HG03460 (cell line): ENCODE measurements at regions not wholly inside any gene's neighbourhood (a gene's known extent, or its start where the extent isn't known, plus 50 kb on each side); places are given as distances from the start of the nearest gene placed in this dataset.

Source experiments
- ATAC-seq: cut with Tn5 transposase; IDR thresholded peaks from one replicate; pipeline ENCODE4 v1.9.1; 2021; ENCODE audit not compliant: unreplicated experiment

DNA sequence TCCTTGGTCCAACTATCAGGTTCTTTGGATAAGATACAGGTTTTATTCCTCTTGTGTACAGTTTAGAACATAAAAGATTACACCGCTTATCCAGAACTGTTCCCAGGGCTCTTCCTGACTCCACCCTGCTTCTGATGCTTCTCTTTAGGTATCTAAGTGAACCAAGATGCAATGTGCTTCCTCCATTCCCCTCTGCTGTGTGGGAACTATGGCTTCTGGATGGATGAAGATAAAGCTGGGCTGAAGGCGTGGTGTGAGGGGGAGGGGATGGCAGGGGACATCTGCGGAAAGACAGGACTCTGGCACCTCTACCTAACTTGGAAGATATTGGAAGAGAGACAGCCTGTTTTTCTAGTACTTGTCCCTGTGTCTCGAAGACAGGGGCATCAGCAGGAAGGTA is 209.9 kb upstream of the TBX20 start:
- ATAC-seq, result no peak

DNA sequence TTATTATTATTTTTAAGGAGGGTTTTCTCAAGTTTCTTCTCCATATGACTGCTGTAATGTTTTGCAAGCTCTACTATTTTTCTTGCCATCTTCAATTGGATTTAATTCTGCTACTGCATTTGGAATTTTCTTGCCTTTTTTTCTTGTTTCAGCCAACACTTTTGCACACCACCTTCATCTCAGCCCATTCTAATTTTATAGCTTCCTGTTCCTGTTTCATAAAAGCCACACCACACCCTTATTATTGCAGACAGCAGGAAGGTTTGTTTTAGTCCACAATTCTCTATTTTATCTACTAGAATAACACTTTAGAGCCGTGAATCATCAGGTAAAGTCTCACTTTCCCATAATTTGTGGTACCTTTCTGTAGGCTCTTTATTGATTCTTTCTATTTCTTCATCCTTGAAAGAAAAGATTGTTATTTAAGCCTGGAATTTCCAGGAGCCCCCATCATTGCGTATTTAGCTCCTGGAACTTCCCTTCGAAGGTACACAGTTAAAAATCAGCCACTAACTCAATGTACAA is 209.3 kb upstream of the TBX20 start:
- ATAC-seq, result no peak

DNA sequence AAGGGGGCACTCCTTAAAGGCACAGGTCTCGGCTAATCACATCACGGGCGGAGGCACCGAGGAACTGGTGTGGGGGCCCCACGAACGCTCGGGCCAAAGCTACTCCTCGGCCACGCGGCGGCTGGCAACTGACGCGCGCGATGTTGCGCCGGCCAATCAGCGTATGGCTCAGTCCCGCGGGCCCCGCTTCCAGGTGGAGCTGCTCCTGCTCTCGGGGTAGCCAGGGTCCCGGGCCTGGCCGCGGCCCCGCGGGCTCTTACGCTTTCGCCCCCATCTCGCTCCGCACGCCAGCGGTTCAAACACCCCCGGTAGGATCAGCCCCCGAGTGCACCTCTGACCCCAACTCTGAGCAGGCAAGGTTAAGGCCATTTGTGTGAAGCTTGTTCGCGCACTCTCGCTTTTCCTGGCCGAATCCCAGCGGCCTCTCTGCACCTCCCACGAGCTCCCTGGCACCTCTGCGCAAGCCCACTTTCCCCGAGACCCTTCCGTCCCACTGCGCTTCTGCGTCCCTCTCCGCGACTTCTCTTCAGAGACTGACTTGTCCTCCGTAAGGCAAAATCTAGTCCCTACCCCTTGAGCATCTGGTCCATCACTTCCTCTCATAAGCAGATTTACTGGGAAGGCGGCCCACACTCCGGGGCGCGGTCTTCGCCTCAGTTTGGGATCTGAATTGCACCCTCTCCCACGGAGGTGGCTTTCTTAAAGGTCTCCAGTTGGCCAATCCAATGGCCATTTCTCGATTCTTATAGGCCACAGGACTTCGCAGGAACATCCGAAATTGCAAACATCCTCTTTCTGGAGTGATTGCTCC is 200.9 kb upstream of the TBX20 start:
- ATAC-seq, result no peak

DNA sequence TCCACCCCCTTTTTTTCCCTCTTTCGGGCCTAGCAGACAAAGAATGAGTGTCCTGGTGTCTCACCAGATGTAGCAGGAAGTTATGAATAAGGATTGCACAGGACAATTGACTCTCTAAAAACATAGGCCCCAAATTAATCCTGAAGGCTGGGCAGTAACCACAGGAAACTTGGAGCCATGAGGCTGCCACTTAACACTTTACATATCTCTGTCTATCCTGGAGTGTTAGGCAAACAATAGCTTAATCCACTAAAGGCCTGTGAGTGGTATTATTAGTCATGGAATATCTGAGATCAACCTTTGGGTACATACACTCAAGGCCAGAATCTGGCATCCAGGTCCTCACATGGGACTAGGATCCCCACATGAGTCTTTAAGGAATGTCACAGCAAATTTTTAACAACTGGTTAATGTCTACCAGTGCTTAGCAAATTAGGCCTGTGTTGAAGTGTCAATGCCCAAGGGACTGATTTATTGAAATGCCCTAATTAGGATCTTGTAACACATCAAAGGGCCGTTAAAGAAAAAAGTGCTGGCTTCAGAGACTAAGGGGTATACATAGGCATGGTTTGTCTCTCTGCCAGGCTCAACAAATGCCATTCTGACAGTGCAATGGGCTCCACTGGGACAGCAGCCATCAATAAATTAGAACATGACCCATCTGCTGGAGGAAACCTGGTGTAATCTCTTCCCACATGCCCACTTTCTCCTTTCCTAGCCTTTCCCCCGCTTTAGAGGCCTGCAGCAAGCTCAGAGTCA is 196.7 kb upstream of the TBX20 start:
- ATAC-seq, result no peak

DNA sequence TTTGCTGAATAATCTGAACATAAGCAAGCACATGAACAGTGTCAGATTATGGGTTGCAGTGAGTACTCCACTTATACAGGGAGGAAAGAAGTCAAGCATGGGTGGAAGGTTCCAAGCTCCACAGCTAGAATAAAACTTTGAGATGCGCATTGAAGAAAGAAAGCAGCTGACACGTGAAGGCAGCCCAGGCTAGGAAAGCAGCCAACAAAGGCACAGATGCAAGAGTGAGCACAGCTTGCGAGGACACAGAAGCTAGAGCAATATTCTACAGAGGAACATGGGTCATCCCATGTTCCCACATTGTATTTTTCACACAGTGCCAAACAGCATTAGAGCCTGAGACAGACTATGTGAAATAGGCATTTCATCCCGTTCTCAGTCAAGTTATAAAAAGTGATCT is 194.6 kb upstream of the TBX20 start:
- no peak for ATAC-seq

DNA sequence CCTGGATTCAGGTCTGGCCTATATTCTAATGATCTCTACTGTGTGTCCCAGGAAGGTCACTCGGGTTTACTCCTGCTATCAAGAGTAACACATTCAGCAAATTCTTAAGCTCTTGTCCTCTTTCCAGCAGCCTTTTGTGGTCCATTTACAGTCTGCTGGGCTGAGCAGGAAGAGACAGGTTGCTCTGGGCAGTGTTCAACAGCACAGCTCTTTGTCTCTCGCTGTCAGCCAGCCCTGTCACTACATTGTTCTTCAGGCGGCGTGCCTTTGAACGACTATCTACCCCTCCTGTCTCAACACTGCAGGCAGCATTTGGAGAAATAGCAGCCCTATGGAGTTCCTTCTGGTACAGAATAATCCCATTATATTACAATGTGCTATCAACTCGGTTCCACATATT is 192.2 kb upstream of the TBX20 start:
- no peak for ATAC-seq

DNA sequence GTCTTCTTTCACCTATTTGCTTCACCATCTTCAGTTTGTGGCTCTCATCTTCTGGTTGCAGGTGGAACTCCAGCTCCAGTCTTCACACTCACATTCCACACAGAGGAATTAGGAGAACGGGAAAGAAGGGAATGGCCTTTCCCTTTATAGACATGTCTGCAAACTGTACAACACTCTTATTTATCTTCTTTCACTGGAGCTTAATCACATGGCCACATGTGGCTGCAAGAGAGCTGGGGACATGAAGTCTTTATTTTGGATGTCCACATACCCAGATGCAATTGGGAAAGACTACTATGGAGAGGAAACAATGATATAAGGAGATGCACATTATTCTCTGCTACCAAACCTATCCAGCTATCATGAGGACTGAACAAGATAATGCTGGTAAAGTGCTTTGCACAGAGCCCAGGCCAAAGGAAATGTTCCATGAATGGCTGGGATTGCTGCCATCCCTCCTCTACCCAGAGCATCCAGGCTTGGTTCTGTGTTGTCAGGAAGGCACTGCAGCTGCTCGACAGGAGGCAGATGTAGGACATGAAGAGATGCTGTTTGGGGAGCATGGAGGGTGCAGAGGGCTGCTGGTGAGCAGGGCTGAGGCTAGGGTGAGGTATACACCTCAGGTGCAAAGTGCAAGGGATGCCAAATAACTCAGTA is 183.8 kb upstream of the TBX20 start:
- ATAC-seq, result no peak

DNA sequence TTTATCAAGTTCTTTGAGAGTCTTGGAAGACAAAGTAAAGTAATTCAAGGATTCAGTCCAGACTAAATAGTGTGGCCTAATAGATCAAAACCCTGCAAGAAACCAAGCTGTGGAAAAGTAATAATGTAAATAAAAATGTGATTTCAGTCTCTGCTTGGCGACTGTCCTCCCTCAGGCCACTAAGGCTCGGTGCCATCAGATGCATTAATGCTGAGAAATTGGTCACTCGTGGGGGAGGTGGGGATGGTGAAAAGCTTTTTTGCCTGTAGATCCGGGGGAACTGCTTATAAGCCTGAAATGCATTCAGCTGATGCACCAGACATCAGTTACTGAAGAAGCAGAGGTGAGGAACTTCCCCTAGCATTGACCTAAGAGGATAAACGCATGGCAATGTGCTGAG is 182.6 kb upstream of the TBX20 start:
- ATAC-seq, result no peak

DNA sequence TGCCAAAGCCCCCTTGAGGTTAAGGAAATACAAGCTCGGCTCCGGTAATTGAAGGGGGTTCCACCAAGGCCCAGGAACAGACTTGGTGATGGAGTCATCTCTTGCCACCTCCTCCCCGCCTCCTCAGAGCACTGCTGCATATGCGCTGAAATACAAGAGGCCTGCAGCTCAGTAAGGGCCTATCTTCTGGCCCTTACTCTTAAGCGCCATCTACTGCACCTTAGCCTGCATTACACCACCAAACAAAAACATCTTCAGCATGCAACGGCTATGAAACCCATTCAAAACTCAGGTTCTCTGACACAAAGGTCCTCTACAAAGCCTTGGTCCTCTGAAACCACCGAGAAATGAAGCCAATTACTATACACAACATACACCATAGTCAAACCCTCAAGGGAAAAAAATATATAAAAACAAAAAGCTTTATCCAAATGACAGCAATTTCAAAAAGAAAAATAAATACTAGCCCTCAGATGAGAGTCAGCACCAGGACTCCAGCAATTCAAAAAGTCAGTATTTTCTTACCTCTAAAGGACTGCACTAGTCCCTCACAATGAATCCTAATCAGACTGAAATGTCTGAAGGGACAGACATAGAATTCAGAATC is 176.8 kb upstream of the TBX20 start:
- ATAC-seq, result no peak

DNA sequence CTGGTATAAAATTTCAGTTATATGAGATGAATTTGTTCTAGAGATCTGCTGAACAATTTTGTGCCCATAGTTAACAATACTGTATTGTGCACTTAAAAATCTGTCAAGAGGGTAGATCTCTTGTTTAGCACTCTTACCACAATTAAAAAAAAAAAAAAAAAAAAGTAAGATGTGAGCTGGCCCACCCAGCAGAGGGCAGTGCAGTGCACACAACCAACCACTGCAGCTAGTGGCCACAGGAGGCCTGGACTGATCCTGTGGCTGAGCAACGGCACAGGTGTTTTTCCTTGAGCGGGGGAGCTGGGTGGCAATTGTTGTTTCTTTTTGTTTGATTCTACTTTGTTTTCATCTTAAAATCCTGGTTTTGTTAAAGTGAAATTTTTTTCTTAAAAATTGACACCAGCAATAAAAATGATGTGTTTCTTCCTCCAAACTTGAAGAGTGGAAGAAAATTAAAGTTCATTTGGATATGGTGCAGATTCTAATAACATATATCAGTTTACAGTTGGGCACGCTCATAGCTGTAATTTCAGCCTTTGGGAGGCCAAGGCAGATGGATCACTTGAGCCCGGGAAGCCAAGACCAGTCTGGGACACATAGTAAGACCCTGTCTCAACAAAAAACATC is 171.1 kb upstream of the TBX20 start:
- ATAC-seq, result peak; percentile 82

DNA sequence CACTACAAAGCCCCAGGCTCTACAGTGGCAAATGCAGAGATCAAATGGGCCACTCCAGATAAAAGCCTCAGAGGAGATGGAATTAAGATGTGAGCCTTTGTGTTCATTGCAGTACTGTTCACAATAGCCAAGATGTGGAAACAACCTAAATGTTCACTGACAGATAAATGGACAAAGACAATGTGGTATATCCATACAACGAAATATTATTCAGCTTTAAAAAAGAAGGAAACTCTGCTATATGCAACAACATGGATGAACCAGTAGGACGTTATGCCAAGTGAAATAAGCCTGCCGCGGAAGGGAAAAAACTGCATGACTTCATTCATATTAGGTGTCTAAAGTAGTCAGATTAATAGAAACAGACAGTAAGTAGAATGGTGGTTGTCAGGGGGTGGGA is 170.5 kb upstream of the TBX20 start:
- ATAC-seq, result no peak

DNA sequence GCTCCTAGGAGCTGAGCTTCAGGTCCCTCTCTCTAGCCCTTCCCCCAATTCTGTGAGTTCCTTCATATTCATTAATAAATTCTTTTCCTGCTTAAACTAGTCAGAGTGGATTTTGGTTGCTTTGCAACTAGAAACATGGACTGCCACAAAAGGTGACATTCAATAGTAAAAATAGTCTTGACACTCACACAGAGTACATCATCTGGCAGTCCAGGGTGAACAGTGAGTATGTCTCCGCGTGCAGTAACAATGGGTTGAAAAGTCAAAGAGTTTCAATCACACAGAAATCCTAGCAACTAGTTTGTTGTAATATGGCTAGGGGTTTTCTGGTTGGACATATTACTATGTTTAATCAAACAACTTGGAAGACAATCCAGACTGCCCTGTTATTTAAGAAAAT is 168.8 kb upstream of the TBX20 start:
- ATAC-seq, result no peak

DNA sequence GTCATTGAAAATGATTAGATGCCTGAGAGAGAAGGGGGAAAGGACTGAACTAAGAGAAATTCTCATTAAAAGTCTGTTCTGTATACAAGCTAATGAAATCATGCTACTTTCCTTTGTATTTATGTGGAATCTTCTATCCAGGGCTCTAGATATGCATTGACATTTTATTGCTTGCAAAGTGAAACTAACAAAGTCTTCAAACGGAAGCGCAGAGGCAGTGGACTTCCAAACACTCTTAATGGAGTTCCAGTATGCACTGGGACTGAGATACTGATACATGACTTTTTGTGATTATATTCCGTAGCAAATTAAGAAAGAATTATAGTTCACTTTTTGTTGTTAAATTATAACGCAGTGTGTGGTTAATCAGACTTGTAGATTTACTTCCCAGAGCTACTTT is 166.8 kb upstream of the TBX20 start:
- no peak for ATAC-seq

DNA sequence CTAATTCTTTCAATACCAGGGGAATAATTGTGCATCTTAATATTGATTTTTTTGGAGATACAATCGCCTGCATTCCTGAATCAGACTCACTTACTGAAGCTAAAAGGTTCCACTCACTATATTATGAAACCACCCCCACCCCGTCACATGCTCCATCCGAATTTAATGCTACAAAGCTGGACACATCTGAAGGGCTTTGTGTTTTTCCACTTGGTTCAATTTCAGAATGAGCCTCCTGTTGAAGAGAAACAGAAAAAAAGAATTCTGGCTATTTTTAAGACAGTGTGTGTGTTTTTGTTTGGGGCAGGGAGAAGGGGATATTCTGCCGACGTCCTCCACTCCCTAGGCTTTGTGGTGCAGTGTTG is 165.5 kb upstream of the TBX20 start:
- ATAC-seq, result no peak

DNA sequence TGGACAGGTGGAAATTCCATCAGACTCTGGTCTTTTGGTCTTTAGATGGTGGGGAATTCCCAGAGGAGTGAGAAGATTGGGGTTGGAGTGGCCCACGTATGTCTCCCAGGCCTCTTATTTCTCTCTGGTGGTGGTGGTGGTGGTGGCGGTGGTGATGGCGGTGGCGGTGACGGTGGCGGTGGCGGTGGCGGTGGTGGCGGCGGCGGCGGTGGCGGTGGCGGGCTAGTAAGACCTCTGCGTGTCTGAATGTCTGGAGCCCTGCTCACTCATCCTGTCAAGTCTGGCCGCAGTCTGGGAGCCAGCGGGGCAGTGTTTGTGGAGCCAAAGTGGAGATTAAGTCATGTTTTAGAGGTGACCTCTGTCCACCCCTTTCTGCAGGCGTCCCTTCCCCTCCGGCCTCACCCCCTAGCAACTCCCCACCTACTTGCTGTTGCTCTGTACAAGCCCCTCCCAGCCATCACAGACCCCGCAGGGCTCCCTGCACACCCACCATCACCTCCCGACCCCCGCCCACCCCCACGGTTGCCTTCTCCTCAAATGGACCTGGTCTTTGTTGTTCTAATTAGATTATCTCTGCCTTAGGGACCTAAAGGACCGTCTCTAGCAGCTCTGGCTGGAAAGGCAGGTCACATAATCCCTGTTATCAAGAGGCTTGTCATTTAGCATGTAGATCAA is 165.0 kb upstream of the TBX20 start:
- no peak for ATAC-seq

DNA sequence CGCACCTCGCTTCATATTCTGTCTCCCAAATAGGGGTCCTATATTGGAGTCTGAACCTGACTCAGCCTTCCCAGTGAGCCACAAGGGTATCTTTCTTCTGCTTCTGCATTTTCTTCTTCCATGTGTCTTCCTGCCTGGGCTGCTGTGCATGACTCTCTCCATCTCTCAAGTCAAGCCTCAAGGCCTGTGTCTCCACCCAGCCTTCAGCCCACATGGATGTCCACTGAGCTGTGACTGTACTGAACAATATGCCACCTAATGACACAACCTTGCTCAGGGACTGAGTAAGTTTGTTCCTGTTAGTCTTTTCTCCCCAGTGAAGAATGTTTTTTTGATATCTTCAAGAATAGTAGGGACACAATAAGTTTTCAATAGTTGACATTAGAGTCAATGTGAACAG is 162.7 kb upstream of the TBX20 start:
- no peak for ATAC-seq

DNA sequence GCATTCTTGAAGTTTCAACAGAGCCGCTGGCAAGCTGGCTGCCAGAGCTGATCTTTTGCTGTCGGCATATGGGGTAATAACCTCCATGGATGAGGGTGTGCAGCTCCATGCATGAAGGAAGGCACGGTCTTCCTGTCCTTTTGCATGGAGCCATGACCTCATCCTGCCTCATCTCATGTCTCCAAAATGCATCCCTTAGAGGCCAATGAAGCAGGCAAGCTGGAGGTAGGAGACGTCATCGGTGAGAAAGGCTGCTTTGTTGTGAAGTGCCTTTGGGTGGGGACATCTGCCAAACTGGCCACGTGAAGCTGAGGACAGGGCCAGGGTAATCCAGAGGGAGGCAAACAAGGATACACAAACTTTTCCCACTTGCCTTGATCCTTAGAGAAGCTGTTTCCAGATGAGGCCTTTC is 161.5 kb upstream of the TBX20 start:
- no peak for ATAC-seq

DNA sequence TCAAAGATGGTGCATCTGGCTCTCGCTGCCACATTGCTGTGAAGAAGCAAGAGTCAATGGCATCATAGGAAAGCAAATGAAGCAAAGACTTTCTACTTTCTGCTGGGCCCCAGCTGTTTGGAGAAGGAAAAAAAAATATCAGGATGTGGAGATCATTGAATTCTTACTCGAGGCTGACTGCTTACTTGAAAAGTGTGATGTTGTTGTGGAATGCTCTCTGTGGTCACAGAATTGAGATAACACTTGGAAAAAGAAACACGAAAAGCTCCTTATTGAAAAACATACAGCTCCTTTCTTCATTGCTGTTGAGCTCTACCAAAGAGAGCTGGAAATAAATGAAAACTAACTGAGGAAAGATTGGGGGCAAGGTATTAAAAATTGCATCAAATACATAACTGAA is 157.4 kb upstream of the TBX20 start:
- no peak for ATAC-seq

DNA sequence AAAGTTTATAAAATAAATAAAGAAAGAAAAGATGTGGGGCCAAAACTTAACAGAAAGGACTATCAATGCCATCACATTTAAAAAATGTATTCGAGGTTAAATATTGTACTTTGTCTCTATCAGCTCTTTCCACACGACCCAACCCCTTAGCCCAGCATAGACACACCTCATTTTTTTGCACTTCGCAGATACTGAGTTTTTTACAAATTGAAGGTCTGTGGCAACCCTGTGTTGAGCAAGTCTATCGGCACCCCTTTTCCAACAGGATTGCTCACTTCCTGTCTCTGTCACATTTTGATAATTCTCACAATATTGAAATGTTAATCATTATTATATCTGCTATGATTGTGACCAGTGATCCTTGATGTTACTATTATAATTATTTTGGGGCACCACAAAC is 151.6 kb upstream of the TBX20 start:
- ATAC-seq, result no peak

DNA sequence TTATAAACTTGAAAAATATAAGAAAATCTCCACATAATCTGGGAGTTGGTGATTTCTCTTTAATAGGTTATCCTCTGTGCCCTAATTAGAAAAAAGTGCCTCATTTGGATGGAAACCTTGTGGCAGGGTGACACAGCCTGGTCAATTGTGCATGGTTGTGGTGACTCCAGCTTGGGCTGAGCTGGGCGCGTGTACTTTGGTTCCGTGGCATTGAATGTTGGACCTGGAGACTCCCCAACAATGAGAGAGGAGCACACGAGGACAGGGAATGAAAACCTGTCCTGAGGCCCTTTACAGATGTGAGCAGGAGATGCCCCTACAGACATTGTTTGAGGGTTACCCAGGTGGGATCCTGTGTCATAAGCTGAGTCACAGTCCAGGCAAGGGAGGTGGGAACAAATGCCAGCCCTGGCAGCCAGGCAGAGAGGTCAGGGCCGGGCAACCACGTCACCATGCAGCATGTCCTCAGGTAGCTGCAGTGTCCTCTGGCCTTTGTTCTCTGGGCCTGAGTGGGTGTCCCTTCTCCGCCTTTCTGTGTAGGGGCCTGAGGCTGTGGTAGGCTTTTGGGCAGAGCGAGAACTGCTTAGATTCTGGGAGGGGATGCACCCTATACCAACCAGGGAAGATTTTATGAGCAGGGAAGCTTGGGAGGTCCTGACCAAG is 147.4 kb upstream of the TBX20 start:
- no peak for ATAC-seq
